GM12874 (cell line): ENCODE measurements at regions not wholly inside any gene's neighbourhood (a gene's known extent, or its start where the extent isn't known, plus 50 kb on each side); places are given as distances from the start of the nearest gene placed in this dataset.

Source experiments
- CTCF ChIP-seq: IDR thresholded peaks from 2 replicates; pipeline ENCODE4 v1.5.1; 2011; ENCODE audit warnings: low read depth, mild to moderate bottlenecking, control low read depth, low read length, moderate library complexity; ENCODE audit not compliant: insufficient read depth

- TF ChIP-seq CTCF = no peak
Observed at GRCh38 chr9:120326049-120326693, 253.8 kb downstream of the CDK5RAP2 start.

GRCh38 chr9:120324996-120325642 is 254.8 kb downstream of the CDK5RAP2 start:
- 0 out of 2 replicates have a peak, but pooled peaks have one; percentile 22 for TF ChIP-seq CTCF

- TF ChIP-seq CTCF = no peak
Observed at GRCh38 chr9:120324461-120324860, 255.5 kb downstream of the CDK5RAP2 start.

- no peak for TF ChIP-seq CTCF
Observed at GRCh38 chr9:120323125-120323524, 256.8 kb downstream of the CDK5RAP2 start.

GRCh38 chr9:120319452-120319851 is 260.5 kb downstream of the CDK5RAP2 start:
- no peak for TF ChIP-seq CTCF

- TF ChIP-seq CTCF = no peak
Observed at GRCh38 chr9:120315154-120315553, 264.8 kb downstream of the CDK5RAP2 start.

DNA sequence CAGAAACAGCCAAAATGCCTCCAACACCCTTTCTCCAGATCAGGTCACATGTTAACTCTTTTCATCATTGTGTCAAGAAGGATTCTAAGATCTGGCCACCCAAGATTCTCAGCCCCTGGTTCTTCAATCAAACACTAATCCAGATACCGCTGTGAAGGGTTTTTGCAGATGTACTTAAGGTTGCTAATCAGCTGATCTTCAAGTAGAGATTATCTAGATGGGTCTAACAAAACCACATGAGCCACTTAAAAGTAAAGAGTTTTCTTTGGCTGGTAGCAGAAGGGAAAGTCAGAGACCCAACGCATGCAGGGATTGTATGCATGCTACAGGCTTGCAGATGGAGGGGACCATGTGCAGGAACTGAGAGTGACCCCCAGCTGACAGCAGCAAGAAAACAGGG is 267.9 kb downstream of the CDK5RAP2 start:
- no peak for TF ChIP-seq CTCF
